22Rv1 (cell line): ENCODE measurements at regions not wholly inside any gene's neighbourhood (a gene's known extent, or its start where the extent isn't known, plus 50 kb on each side); places are given as distances from the start of the nearest gene placed in this dataset.
"Not testable (repeated sequence)": the region's sequence is repeated elsewhere in the genome, so short reads cannot be mapped to it uniquely, and the experiment has no call there.

Source experiments
- CTCF ChIP-seq: fragments of 450-650 bp; IDR thresholded peaks from 2 replicates; pipeline ENCODE4 v1.5.1; 2017; ENCODE audit warnings: mild to moderate bottlenecking
- ZFX ChIP-seq: fragments of 450-650 bp; IDR thresholded peaks from 2 replicates; pipeline ENCODE4 v1.6.1; 2017; ENCODE audit warnings: antibody characterized with exemption, borderline replicate concordance

- TF ChIP-seq CTCF, ZFX: not testable (repeated sequence)
These were observed 233.5 kb downstream of the POTED start for GRCh38 chr21:13843081-13843480.
